NCI-H82 treated with DMSO at 0.1 percent for 48 hours (cell line): ENCODE measurements at regions not wholly inside any gene's neighbourhood (a gene's known extent, or its start where the extent isn't known, plus 50 kb on each side); places are given as distances from the start of the nearest gene placed in this dataset.
A peak's percentile ranks its signal among the peaks of the same experiment; 100 is the strongest.

Experiments used
- DNase-seq: peaks from one replicate; lab custom pipeline; 2025; ENCODE audit not compliant: unreplicated experiment; lab: John Stamatoyannopoulos, UW

GRCh38 chr12:73186272-73186671 is 914.1 kb downstream of the TRHDE start:
- DNase-seq, result no peak

- DNase-seq, result no peak
Observed at GRCh38 chr12:73187765-73188164, 915.6 kb downstream of the TRHDE start.

- DNase-seq, result no peak
Observed at GRCh38 chr12:73210548-73211204, 938.5 kb downstream of the TRHDE start.

GRCh38 chr12:73220951-73221350 is 948.8 kb downstream of the TRHDE start:
- no peak for DNase-seq

- DNase-seq, result no peak
Observed at GRCh38 chr12:73221398-73221797, 949.2 kb downstream of the TRHDE start.

GRCh38 chr12:73221836-73222235 is 949.7 kb downstream of the TRHDE start:
- DNase-seq, result no peak

GRCh38 chr12:73225371-73225937 is 953.3 kb downstream of the TRHDE start:
- DNase-seq, result no peak

GRCh38 chr12:73225941-73226340 is 953.8 kb downstream of the TRHDE start:
- DNase-seq, result no peak

- DNase-seq, result no peak
Observed at GRCh38 chr12:73226593-73226992, 954.4 kb downstream of the TRHDE start.

GRCh38 chr12:73228828-73229227 is 956.7 kb downstream of the TRHDE start:
- DNase-seq, result peak; percentile 14

- no peak for DNase-seq
Observed at GRCh38 chr12:73235387-73235786, 963.2 kb downstream of the TRHDE start.

- DNase-seq, result no peak
Observed at GRCh38 chr12:73240110-73240509, 967.9 kb downstream of the TRHDE start.

- no peak for DNase-seq
Observed at GRCh38 chr12:73262788-73263381, 990.7 kb downstream of the TRHDE start.

GRCh38 chr12:73266206-73266605 is 994.0 kb downstream of the TRHDE start:
- no peak for DNase-seq

GRCh38 chr12:73274976-73275375 is 1002.8 kb downstream of the TRHDE start:
- no peak for DNase-seq

- no peak for DNase-seq
Observed at GRCh38 chr12:73277971-73278370, 1005.8 kb downstream of the TRHDE start.

GRCh38 chr12:73301530-73301929 is 1029.4 kb downstream of the TRHDE start:
- no peak for DNase-seq

GRCh38 chr12:73307260-73307659 is 1035.1 kb downstream of the TRHDE start:
- no peak for DNase-seq

- no peak for DNase-seq
Observed at GRCh38 chr12:73308079-73308478, 1035.9 kb downstream of the TRHDE start.

- DNase-seq, result no peak
Observed at GRCh38 chr12:73308747-73309146, 1036.6 kb downstream of the TRHDE start.

- DNase-seq, result no peak
Observed at GRCh38 chr12:73321319-73321718, 1049.1 kb downstream of the TRHDE start.

- no peak for DNase-seq
Observed at GRCh38 chr12:73321776-73322175, 1049.6 kb downstream of the TRHDE start.
